ENCODE measurements at regions not wholly inside any gene's neighbourhood (a gene's known extent, or its start where the extent isn't known, plus 50 kb on each side); places are given as distances from the start of the nearest gene placed in this dataset.

DNA sequence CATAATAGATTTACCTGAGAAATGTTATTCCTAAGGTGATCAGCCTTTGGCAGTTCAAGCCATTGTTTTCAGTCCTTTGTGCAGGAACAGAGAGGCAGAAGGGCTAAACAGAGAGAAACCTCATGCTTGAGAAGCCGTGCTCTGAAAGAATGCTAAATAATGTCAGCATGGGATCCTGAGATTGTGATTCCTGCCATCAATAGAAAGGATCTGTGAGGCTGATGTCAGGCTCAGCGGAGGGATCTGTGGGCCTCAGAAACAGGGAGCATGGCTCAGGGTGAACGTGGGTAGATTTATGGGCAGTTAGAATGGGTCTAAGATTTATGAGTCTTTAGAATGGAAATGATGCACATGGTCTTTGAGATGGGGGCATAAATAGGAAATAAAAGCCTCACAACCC lies 439.2 kb upstream of the IGFBP3 start:
- in situ Hi-C loops (cut with MboI; ENCODE audit: low sequenced_read_pairs): no loop called here

DNA sequence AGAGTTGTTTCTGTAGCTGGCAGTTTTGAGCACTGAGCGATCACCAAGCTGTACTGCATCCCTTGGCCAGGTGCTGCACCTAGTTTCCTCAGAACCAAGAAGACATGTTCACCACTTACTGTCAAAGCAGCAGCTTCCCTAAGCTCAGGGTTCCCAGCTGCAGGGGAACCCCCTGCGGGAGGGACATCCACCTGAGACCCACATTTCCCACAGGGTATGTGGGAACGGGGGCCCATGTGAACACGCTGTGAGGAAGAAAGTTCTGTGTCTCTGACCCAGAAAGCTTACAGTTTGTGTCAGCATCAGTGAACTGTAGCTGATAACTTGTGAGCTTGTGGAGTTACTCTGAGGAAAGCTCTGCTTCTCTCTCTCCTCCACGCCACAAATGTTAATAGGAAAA lies 436.8 kb upstream of the IGFBP3 start:
- in situ Hi-C loops (cut with MboI; ENCODE audit: low sequenced_read_pairs): no loop called here

DNA sequence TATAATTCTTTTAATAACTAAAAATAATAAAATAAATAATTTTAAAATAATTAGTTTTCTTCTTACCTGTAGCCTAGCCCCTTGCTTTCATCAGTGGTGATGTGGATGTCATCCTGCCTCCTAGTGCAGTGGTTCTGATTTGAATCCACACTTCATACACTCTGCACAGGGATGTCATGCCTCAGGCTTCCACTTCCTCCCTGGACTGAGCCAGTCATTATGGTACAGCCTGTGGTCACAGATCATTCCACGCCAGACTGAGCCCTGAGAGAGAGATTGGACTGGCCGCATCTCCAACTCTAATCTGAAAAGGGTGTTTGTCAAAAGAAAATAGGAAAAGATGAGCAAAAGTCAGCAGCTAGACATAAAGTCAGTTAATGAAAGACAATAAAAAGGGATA lies 436.2 kb upstream of the IGFBP3 start:
- in situ Hi-C loops (cut with MboI; ENCODE audit: low sequenced_read_pairs): no loop called here

DNA sequence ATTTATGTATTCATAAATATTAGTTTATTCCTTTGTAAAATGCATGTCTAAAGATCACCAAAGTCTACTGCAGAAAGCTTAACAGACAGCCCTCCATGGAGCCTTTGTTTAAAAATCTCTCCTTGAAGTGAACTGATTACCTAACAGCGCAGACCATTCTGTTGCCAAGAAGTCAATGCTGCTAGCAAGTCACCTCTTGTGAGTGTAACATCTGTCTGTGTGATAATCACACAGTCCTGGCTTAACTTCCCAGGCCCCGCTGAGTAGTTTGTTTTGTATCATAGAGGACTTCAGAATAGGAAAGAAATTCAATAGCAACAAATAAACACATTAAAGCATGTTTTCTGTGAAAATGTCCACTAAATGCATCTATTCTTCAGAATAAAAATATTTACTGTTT lies 435.3 kb upstream of the IGFBP3 start:
- in situ Hi-C loops (cut with MboI; ENCODE audit: low sequenced_read_pairs): no loop called here

DNA sequence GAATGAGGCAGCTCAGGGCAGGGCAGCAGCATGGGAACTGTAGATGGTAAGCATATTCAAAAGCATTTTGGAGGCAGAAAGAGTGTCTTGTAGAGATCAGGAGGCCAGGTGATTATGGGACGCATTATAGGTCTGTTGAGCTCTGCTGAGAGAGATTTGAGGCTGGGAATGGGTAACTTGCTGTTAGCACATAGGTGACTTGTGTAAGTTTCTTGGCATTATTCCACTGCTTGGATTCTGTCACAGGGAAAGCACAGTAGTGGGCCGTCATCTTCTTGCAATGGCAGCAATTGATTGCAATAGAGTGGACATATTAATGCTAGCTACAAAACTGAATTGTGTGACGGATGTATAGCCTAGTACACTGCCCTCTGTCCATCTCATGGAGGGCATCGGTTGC lies 434.3 kb upstream of the IGFBP3 start:
- in situ Hi-C loops (cut with MboI; ENCODE audit: low sequenced_read_pairs): no loop called here

DNA sequence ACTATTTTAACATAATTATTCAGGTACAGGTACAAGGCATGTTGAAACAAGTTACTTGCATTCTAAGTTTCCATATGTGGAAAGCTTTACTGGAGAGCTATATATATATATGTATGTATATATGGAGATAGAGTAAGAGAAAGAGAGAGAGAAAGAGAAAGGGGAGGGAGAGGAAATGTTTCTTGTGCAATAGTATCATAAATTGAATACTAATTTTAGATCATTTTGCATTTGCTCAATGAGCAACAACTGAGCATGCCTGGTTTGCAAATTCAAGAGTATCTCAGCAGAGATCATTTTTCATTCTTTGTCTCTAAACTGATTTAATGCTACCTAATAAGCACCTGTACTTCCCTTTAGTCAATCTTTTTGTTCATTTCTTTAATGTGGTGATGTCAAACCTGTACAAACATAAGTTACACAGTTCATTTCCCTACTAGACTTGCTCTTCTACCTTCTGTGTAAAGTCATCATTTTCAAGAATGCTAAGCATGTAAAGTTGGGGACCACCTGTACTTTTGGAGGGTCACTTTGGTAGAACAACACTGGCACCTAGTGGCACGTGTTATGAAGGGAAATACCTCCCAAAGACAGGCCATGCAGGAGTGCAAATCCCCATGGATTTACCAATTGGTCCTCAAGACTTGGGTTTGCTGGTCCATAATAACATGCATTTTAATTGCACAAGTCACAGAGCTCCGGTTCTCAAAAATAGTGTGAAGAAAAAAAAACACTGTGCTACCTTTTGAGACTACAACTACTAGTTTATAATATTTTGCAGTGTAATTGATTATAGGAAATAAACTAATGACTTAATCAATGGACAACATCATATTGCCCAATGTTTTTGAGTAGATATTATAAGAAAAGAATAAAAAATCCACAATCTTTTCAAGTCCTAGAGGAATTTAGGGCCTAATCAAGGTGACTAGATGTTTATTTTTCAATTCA lies 431.2 kb upstream of the IGFBP3 start:
- in situ Hi-C loops (cut with MboI; ENCODE audit: low sequenced_read_pairs): no loop called here

DNA sequence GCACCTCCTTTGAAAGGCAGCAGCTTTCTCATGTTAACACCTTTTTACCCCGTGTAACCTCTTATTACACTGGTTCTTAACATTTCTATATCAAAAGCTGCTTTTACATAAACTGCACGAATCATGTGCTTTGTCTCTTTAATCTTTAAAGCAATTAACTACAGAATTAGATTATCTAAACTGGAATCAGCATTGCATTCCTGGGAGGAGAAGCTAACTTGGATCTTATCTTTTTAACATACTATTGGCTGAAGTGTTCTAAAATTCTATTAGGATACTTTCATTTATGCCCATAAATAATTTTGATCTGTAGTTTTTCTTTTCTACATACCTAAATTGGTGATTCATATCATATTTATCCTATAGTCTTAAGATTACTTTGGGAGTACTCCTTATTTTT lies 428.4 kb upstream of the IGFBP3 start:
- in situ Hi-C loops (cut with MboI; ENCODE audit: low sequenced_read_pairs): no loop called here

DNA sequence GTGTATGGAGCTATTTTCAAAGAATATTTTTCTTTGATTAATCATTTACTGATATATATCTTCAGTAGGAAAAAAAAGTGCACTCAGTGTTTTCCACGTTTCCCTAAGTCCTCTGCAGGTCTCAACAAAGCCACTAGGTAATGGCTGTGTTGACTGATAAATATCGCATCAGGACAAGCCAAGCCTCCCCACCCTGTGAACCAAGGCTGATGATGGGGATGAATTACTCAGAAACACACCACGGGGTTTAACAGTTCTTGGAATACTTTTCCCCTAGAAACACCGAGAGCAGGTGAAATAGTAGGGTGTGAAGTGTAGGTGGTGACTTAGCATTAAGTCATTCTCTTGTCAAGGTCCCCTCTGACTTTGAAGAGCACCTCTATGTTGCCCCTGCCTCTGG lies 423.5 kb upstream of the IGFBP3 start:
- in situ Hi-C loops (cut with MboI; ENCODE audit: low sequenced_read_pairs): no loop called here

DNA sequence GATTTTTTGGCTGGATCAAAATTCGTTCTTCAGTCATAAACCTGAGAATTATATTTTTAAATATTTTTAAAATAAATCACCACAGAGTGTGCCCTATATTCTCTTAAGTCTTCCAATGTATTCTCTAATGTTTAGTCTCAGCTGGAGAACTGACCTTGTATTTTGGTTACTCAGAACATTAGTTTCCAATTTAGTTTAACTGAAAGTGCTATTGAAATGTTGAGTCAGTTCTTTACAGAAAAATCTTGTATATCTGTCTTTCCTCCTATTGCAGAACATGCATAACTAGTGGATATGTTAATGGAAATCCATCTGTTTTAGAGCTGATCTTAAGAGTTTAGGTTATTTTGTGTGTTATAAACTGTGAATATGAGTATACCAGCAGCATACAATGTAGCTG lies 422.7 kb upstream of the IGFBP3 start:
- in situ Hi-C loops (cut with MboI; ENCODE audit: low sequenced_read_pairs): no loop called here

DNA sequence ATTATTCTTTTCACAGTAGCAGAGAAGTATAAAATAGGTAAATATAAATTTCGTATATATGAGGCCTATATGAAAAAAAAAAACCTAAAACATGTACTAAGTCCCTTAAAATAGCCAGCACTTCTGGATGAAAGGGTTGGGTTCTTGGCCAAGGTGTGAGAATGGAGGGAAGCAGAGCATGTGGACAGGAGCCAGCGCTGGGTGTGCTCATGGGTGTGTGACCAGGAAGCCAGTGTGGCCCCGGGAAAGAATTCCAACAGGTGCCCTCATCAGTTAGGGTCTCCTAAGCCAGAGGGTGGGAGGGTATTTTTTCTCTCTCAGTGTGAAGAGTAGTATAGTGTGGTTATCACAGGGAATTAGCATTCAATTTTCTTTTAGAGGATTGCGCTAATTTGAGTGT lies 401.9 kb upstream of the IGFBP3 start:
- in situ Hi-C loops (cut with MboI; ENCODE audit: low sequenced_read_pairs): no loop called here

DNA sequence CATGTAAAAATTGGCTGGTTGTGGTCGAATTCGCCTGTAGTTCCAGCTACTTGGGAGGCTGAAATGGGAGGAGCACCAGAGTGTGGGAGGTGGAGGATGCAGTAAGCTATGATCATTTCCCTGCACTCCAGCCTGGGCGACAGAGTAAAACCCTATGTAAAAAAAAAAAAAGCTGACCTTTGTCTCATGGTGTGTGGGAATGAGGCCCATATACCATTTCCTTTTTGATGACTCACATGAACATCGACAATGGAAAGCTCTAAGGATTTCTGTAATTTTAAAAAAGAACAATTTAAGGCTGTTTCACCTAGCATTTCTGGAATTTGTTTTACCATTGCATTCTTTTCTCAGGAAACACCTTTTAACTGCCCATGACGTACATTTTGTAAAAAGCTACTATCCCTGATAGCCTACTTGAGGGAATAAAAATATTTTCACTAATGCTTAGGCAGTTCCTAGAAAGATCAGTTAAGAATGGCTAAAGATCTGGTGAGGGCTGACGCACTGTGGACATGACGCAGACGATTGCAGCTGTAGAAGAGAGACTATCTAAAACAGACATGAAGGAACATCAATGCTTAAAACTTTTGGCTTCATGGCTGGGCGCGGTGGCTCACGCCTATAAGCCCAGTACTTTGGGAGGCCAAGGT lies 400.6 kb upstream of the IGFBP3 start:
- in situ Hi-C loops (cut with MboI; ENCODE audit: low sequenced_read_pairs): no loop called here

DNA sequence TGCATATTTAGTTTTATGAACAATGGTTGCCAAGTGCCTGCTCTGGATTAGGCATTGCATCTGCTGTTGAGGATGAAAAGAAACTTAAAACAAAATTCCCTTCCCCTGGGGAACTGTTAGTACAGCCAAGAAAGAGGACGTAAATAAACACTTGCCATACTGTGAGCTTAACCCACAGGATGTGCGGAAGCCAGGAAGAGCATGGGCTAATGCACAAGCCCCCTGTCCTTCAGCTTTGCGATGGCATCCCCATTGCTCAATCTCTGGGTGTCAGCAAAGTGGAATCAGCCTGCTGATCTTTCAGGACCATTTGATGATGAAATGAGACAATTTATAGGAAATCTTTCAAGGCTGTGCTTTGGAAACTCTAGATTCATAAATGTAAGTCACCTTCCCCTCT lies 399.9 kb upstream of the IGFBP3 start:
- in situ Hi-C loops (cut with MboI; ENCODE audit: low sequenced_read_pairs): no loop called here

DNA sequence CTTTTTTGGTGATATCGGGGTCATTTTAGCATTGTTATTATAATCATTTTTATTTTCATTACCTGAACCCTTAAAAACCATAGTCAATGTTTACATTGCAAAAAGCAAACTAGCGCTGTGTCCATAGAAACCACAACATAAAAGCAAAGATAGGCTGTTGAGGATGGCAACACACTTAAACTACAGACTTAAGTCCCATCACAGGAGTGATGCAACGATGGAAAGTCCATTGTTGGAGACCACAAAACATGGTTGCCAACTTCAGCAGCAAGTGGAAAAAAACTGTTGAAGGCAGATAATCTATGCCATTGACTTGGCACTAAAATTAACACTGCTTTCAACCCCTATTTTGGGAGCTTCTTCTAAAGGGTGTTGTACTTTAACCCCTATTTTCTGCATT lies 398.8 kb upstream of the IGFBP3 start:
- in situ Hi-C loops (cut with MboI; ENCODE audit: low sequenced_read_pairs): no loop called here

DNA sequence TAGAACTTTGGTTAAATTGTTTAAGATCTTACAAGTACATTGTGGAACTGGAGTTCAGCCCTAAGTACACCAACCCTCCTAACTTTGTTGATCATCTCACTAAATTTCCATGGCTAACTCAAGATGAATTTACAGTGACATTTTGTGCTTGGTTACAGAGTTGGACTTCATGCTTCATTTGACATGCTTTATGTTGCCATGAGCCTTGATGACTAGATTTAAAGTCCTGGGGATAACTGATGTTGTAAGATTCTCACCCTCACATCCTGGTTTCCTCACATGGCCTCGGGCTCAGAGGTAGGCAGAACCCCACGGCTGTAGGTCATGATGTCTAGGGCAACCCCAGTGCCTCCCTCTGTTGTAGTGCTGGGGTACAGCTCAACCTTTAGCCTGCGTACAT lies 397.2 kb upstream of the IGFBP3 start:
- in situ Hi-C loops (cut with MboI; ENCODE audit: low sequenced_read_pairs): no loop called here

DNA sequence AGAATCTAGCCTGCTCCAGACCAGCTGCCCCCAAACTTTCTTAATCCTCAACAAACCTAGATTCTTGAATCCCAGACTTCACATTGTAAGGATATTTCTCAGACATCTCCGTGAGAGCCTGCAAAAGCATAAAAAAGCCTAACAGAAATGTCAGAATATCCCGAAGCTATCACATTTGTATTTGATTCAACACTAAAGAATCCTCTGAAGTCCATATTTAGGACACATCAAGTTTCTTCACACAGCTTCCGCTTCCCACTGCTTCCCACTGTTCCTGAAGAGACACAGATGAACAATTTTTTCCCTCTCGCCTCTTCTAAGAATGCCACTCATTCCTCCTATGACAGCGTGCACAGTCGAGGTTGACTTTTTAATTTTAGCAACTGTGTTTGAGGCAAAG lies 396.2 kb upstream of the IGFBP3 start:
- in situ Hi-C loops (cut with MboI; ENCODE audit: low sequenced_read_pairs): no loop called here

DNA sequence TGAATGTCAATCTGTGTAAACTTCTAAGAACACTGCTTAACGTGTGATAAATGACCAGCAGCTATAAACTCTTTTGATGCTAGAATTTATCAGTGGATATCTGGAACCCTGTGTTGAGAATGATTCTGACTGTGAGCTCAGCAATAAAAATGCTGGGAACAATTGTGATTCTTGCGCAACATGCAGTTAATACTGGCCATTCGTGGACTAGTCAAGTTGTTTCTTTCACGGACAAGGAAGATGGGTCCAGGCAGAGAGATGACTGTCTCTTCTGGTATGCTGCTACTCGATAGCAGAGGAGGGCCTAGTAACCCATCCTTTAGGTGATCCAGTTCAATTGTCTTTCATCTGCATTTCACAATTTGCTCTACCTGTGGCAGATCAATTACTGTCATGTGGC lies 394.8 kb upstream of the IGFBP3 start:
- in situ Hi-C loops (cut with MboI; ENCODE audit: low sequenced_read_pairs): no loop called here

DNA sequence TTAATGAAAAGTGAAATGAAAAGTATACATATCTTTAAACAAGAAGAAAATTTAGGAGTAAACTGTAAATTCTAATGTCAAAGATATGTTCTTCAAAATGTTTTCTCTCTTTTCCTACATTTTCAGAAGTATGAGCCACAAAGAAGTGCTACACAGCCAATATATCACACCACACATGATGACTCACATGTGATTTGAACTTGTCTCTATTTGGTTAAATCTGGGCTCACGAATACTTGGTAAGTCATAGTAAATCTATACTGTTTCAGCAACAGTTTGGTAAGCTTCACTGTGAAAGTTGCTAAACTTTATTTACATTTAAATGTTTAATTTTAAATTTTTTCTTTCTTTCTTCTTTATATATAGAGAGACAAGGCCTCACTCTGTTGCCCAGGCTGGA lies 380.6 kb upstream of the IGFBP3 start:
- in situ Hi-C loops (cut with MboI; ENCODE audit: low sequenced_read_pairs): no loop called here

DNA sequence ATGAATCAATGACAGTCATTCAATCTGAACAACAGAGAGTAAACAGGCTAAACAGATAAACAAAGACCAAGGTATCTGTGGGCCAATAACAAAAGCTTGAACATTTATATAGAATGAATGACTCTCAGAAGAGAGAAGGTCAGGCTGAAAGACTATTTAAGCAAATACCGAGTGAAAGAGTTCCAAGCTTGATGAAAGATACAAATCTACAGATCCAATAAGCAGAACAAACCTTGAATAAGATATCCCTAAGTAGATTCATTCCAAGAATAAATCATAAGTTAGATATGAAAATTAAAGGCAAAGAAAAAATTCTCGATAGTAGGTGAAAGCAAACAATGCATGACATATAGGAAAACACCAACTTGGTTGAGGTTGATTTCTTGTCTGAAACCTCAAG lies 376.4 kb upstream of the IGFBP3 start:
- in situ Hi-C loops (cut with MboI; ENCODE audit: low sequenced_read_pairs): no loop called here

DNA sequence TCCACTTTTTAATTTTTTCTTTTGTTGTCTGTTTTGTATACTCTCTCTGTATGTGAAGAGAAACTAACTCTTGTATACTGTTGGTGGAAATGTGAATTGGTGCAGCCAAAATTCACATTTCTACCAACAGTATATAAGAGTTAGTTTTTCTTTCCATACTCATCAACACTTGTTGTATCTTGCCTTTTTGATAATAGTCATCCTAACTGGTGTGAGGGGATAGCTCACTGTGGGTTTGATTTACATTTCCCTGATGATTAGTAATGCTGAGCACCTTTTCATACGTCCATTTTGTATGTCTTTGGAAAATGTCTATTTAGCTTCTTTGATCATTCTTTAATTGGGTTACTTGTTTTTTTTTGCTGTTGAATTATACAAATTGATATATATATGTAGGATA lies 375.5 kb upstream of the IGFBP3 start:
- in situ Hi-C loops (cut with MboI; ENCODE audit: low sequenced_read_pairs): no loop called here

DNA sequence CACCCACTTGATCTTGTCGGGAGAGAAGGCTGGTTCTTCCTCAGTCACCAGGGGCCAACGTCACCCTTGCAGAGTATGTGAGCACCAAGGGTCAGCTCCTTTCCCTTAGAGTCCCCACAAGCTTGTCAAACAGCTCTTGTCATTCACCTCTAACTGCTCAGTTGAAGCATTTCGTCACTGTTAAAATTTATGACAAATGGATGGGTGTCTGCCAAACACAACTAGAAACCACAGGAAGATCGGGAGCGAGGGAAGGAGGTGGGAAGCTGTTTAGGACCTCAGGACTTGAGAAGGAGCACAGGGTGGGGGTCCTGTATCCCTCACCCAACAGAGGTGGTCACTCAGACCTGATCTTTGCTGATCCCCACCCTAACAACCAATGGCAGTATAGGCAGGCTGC lies 373.3 kb upstream of the IGFBP3 start:
- in situ Hi-C loops (cut with MboI; ENCODE audit: low sequenced_read_pairs): no loop called here

DNA sequence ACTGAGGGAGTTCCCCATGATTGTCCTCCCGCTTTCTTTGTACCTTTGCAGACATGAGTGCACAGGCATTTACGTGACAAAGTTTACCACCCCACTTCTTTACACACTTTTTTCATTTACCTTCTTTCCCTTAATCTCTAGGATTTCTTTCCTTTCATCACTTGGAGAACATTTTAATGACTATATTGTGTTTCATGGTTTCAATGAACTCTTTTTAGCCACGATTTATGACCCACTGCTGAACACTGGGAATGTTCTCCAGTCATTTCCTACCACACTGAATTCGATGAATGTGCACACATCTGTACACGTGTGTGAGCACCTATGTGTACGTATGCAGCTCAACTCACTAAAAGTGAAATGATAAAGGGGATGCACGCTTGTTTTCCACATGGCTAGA lies 371.7 kb upstream of the IGFBP3 start:
- in situ Hi-C loops (cut with MboI; ENCODE audit: low sequenced_read_pairs): no loop called here

DNA sequence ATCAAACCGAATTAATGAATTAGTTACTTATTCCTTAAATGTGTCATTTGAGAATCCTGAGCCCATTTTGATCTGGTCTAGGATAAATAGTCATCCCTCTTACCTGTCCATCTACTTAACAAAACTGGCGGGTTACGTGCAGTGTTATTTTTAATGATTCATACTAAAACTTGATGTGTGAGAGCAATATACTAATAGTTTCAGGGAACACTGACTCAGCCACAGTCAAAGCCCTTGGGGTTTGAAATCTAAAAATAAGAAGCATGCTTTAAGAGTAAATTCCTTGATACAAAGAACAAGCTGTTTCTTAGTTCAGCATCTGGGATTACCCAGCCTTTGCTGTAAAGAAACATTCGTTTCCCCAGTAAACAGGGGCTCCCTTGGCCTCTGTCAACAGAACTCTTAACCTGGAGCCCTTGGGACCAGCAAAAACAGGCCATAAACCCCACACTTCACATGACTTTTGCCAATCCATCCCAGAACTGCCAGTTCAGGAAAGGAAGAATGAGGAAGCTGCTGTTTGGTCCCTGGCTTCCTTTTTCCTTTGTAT lies 370.6 kb upstream of the IGFBP3 start:
- in situ Hi-C loops (cut with MboI; ENCODE audit: low sequenced_read_pairs): no loop called here

Measured in HL-60/S4 treated with retinoic acid at 250 ng/mL for 4 days and 3 days (cell line).